Liver (tissue), 8 donors: ENCODE measurements at regions not wholly inside any gene's neighbourhood (a gene's known extent, or its start where the extent isn't known, plus 50 kb on each side); places are given as distances from the start of the nearest gene placed in this dataset.
A peak's percentile ranks its signal among the peaks of the same experiment; 100 is the strongest.

Source experiments
- DNase-seq: peaks from one replicate; pipeline ENCODE4 v3.0.0-alpha.2; 2017; ENCODE audit warnings: low spot score
- H3K27ac ChIP-seq, 2 donors: one replicate each; pipeline ENCODE4 v1.7.0; 2013; ENCODE audit warnings: inconsistent platforms in 2 of 2, low read length in 2 of 2, control low read depth in 1 of 2, low read depth in 1 of 2, mild to moderate bottlenecking in 1 of 2
- H3K27me3 ChIP-seq, 4 donors: one replicate each; pipeline versions ENCODE4 v1.6.1 to v1.7.0; 2013; ENCODE audit warnings: low read length in 3 of 4, inconsistent platforms in 1 of 4, mild to moderate bottlenecking in 1 of 4, moderate library complexity in 1 of 4; ENCODE audit not compliant: control insufficient read depth in 4 of 4, insufficient read depth in 4 of 4
- H3K36me3 ChIP-seq, 4 donors: one replicate each; pipeline versions ENCODE4 v1.6.1 to v1.7.0; 2013; ENCODE audit warnings: low read length in 3 of 4, mild to moderate bottlenecking in 3 of 4, low read depth in 1 of 4, moderate library complexity in 1 of 4; ENCODE audit not compliant: control insufficient read depth in 4 of 4, insufficient read depth in 3 of 4
- H3K4me1 ChIP-seq, 4 donors: one replicate each; pipeline versions ENCODE4 v1.6.1 to v1.7.0; 2013; ENCODE audit warnings: low read length in 3 of 4, mild to moderate bottlenecking in 3 of 4, moderate library complexity in 1 of 4; ENCODE audit not compliant: control insufficient read depth in 4 of 4, insufficient read depth in 4 of 4
- H3K4me3 ChIP-seq, 3 donors: one replicate each; pipeline versions ENCODE4 v1.6.1 to v1.7.0; 2013; ENCODE audit warnings: low read length in 3 of 3, control low read depth in 1 of 3, low read depth in 1 of 3, mild to moderate bottlenecking in 1 of 3
- H3K9ac ChIP-seq, 2 donors: one replicate each; pipeline ENCODE4 v1.7.0; 2013; ENCODE audit warnings: low read length in 2 of 2, mild to moderate bottlenecking in 2 of 2, moderate library complexity in 2 of 2, control low read depth in 1 of 2, low read depth in 1 of 2
- H3K9me3 ChIP-seq, 4 donors: one replicate each; pipeline versions ENCODE4 v1.6.1 to v1.7.0; 2013; ENCODE audit warnings: low read length in 3 of 4; ENCODE audit not compliant: control insufficient read depth in 4 of 4
- ATF3 ChIP-seq: IDR thresholded peaks from 2 replicates; pipeline ENCODE4 v1.6.1; 2016; ENCODE audit warnings: antibody characterized with exemption
- CTCF ChIP-seq: fragments of 150-350 bp; IDR thresholded peaks from 2 replicates; pipeline ENCODE4 v1.5.1; 2017; ENCODE audit warnings: improper control_type of control experiment, low read depth, low read length; ENCODE audit not compliant: missing input control
- EGR1 ChIP-seq, 2 donors: IDR thresholded peaks; 2 replicates each; pipeline ENCODE4 v1.6.1; 2016 to 2018; ENCODE audit warnings: antibody characterized with exemption in 2 of 2, low read depth in 2 of 2
- FOXA1 ChIP-seq: IDR thresholded peaks from 2 replicates; pipeline ENCODE4 v1.6.1; 2016; ENCODE audit warnings: antibody characterized with exemption
- FOXA2 ChIP-seq: IDR thresholded peaks from 2 replicates; pipeline ENCODE4 v1.6.1; 2016; ENCODE audit warnings: antibody characterized with exemption
- GABPA ChIP-seq, 2 donors: IDR thresholded peaks in 1 of 2; conservative IDR thresholded peaks in 1 of 2; 2 replicates each; pipeline ENCODE4 v1.6.1; 2016; ENCODE audit warnings: antibody characterized with exemption in 2 of 2, mild to moderate bottlenecking in 1 of 2, moderate library complexity in 1 of 2
- HNF4A ChIP-seq, 2 donors: conservative IDR thresholded peaks; 2 replicates each; pipeline ENCODE4 v1.6.1; 2016; ENCODE audit warnings: antibody characterized with exemption in 2 of 2, mild to moderate bottlenecking in 2 of 2
- HNF4G ChIP-seq: IDR thresholded peaks from 2 replicates; pipeline ENCODE4 v1.6.1; 2016; ENCODE audit warnings: antibody characterized with exemption
- JUND ChIP-seq, 2 donors: IDR thresholded peaks; 2 replicates each; pipeline ENCODE4 v1.6.1; 2016; ENCODE audit warnings: antibody characterized with exemption in 2 of 2
- MAX ChIP-seq: IDR thresholded peaks from 2 replicates; pipeline ENCODE4 v1.6.1; 2016; ENCODE audit warnings: antibody characterized with exemption
- NR2F2 ChIP-seq: IDR thresholded peaks from 2 replicates; pipeline ENCODE4 v1.6.1; 2016; ENCODE audit warnings: antibody characterized with exemption
- RAD21 ChIP-seq, 2 donors: IDR thresholded peaks; 2 replicates each; pipeline ENCODE4 v1.6.1; 2016; ENCODE audit warnings: antibody characterized with exemption in 2 of 2, mild to moderate bottlenecking in 2 of 2
- REST ChIP-seq: IDR thresholded peaks from 2 replicates; pipeline ENCODE4 v1.6.1; 2016; ENCODE audit warnings: antibody characterized with exemption, mild to moderate bottlenecking
- RXRA ChIP-seq, 2 donors: IDR thresholded peaks; 2 replicates each; pipeline ENCODE4 v1.6.1; 2017 to 2018; ENCODE audit warnings: antibody characterized with exemption in 2 of 2, mild to moderate bottlenecking in 1 of 2
- SP1 ChIP-seq: IDR thresholded peaks from 2 replicates; pipeline ENCODE4 v1.6.1; 2018; ENCODE audit warnings: antibody characterized with exemption, mild to moderate bottlenecking
- YY1 ChIP-seq: IDR thresholded peaks from 2 replicates; pipeline ENCODE4 v1.6.1; 2016; ENCODE audit warnings: antibody characterized with exemption, mild to moderate bottlenecking
- ZBTB33 ChIP-seq: IDR thresholded peaks from 2 replicates; pipeline ENCODE4 v1.6.1; 2016; ENCODE audit warnings: antibody characterized with exemption
- WGBS: extraction: QIAGEN DNeasy Blood & Tissue Kit; methylation state at CpG from one replicate; pipeline ENCODE4 v1.1.7; 2013; 5-methylcytosine and 5-hydroxymethylcytosine counted together
- donor health status: healthy.
- donor health status: healthy.
- donor health status: healthy.
- donor health status: healthy.
- donor health status: healthy.

- Histone ChIP-seq H3K27ac (no peak overlapping the region), H3K9ac (no peak overlapping the region), H3K4me1 (peaks cover 0 to 2% (median 0%) of the 10 kb centered on the region in 4 donors), H3K9me3 (no peaks in the 10 kb centered on the region), H3K27me3 (no peaks in the 10 kb centered on the region), H3K4me3 (no peak overlapping the region), H3K36me3 (no peaks in the 10 kb centered on the region)
- TF ChIP-seq NR2F2 (no peak), REST (no peak), YY1 (no peak), SP1 (no peak), ZBTB33 (no peak), FOXA2 (no peak), JUND (IDR thresholded peaks at IDR 0.05) (no peak), EGR1 (IDR thresholded peaks at IDR 0.05; ENCODE audit: low read depth in 2 of 2) (no peak), CTCF (no peak), GABPA (IDR thresholded peaks at IDR 0.05 in 1 of 2, conservative IDR thresholded peaks at IDR 0.05 in 1 of 2) (no peak), FOXA1 (no peak), RXRA (IDR thresholded peaks at IDR 0.05) (no peak), HNF4A (conservative IDR thresholded peaks at IDR 0.05) (no peak), ATF3 (no peak), MAX (no peak), HNF4G (no peak)
- 79% methylated on average over 2 of the region's 2 CpGs for WGBS
- no peak for DNase-seq
These were observed 2023.6 kb upstream of the CDH6 start for GRCh38 chr5:29169886-29170285.

- Histone ChIP-seq H3K4me3 (no peak overlapping the region), H3K36me3 (no peaks in the 10 kb centered on the region), H3K27me3 (no peaks in the 10 kb centered on the region), H3K9ac (no peak overlapping the region), H3K4me1 (peaks cover 1 to 26% (median 21%) of the 10 kb centered on the region in 4 donors), H3K27ac (no peak overlapping the region), H3K9me3 (no peaks in the 10 kb centered on the region)
- DNase-seq, result no peak
- 23% methylated on average over 1 of the region's 1 CpG for WGBS
- TF ChIP-seq RXRA (IDR thresholded peaks at IDR 0.05) (peak in 1 of 2 donors; percentile 15), MAX (no peak), FOXA1 (peak; percentile 61), ZBTB33 (no peak), GABPA (IDR thresholded peaks at IDR 0.05 in 1 of 2, conservative IDR thresholded peaks at IDR 0.05 in 1 of 2) (no peak), SP1 (no peak), YY1 (no peak), REST (no peak), JUND (IDR thresholded peaks at IDR 0.05) (no peak), HNF4G (no peak), ATF3 (no peak), HNF4A (conservative IDR thresholded peaks at IDR 0.05) (peak; percentile 32 to 44), EGR1 (IDR thresholded peaks at IDR 0.05; ENCODE audit: low read depth in 2 of 2) (no peak), FOXA2 (peak; percentile 86), RAD21 (IDR thresholded peaks at IDR 0.05) (peak in 1 of 2 donors; percentile 25)
These were observed 2031.2 kb upstream of the CDH6 start for GRCh38 chr5:29162297-29162696.
